ENCODE measurements at regions not wholly inside any gene's neighbourhood (a gene's known extent, or its start where the extent isn't known, plus 50 kb on each side); places are given as distances from the start of the nearest gene placed in this dataset.

- TF ChIP-seq CTCF (IDR thresholded peaks at IDR 0.05) (no peak), CEBPB (IDR thresholded peaks at IDR 0.05) (no peak), POLR2A (IDR thresholded peaks at IDR 0.05; ENCODE audit: low read length) (no peak)
Observed at GRCh38 chr1:178587975-178588374, 75.1 kb downstream of the TEX35 start.
